HEK293T (cell line): ENCODE measurements at regions not wholly inside any gene's neighbourhood (a gene's known extent, or its start where the extent isn't known, plus 50 kb on each side); places are given as distances from the start of the nearest gene placed in this dataset.

Source experiments
- ARNT ChIP-seq: fragments of 450-650 bp; IDR thresholded peaks from 2 replicates; pipeline ENCODE4 v1.6.1; 2017; ENCODE audit warnings: mild to moderate bottlenecking
- BHLHE40 ChIP-seq: fragments of 450-650 bp; IDR thresholded peaks from 2 replicates; pipeline ENCODE4 v1.6.1; 2016; ENCODE audit warnings: mild to moderate bottlenecking, moderate library complexity, borderline replicate concordance
- CTBP1 ChIP-seq: fragments of 450-650 bp; IDR thresholded peaks from 2 replicates; pipeline ENCODE4 v1.6.1; 2016; ENCODE audit warnings: borderline replicate concordance
- FOXA1 ChIP-seq: fragments of 450-650 bp; IDR thresholded peaks from 2 replicates; pipeline ENCODE4 v1.6.1; 2016; ENCODE audit warnings: mild to moderate bottlenecking
- FOXM1 ChIP-seq: fragments of 450-650 bp; IDR thresholded peaks from 2 replicates; pipeline ENCODE4 v1.6.1; 2017; ENCODE audit warnings: mild to moderate bottlenecking, borderline replicate concordance
- HDGF ChIP-seq: fragments of 450-650 bp; IDR thresholded peaks from 2 replicates; pipeline ENCODE4 v1.6.1; 2017; ENCODE audit warnings: antibody characterized with exemption, borderline replicate concordance
- LEF1 ChIP-seq: fragments of 450-650 bp; IDR thresholded peaks from 2 replicates; pipeline ENCODE4 v1.6.1; 2017; ENCODE audit warnings: mild to moderate bottlenecking, borderline replicate concordance
- SP1 ChIP-seq: fragments of 450-650 bp; IDR thresholded peaks from 2 replicates; pipeline ENCODE4 v1.6.1; 2017
- SUZ12 ChIP-seq: fragments of 450-650 bp; IDR thresholded peaks from 2 replicates; pipeline ENCODE4 v1.6.1; 2016; ENCODE audit warnings: mild to moderate bottlenecking
- TF ChIP-seq, protein P1 (sequence below): fragments of 450-650 bp; IDR thresholded peaks from 2 replicates; pipeline ENCODE4 v1.6.1; 2016

DNA sequence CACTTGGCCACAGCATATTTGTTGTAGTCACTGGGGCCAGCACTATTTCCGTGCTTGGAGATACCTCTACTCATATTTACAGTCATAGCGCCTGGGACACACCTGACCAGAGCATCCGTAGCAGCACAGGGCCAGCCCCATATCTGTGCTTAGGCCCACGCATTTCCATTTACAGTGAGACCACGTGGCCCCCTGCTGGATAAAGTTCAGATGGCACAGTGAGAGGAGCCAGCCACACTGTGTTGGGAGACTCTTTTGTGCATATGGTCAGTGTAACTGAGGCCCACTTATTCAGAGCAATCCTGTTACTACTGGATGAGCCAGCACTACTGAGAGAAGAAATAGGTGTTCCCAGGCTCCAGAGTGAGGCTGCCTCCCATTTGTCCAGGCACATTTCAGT, 455.3 kb downstream of the REEP3 start:
- no peak for TF ChIP-seq HDGF
- no peak for TF ChIP-seq FOXM1
- TF ChIP-seq FOXA1, result no peak
- no peak for TF ChIP-seq BHLHE40
- no peak for TF ChIP-seq LEF1
- no peak for TF ChIP-seq ARNT
- TF ChIP-seq SUZ12, result no peak
- TF ChIP-seq SP1, result no peak
- TF ChIP-seq, protein P1, sequence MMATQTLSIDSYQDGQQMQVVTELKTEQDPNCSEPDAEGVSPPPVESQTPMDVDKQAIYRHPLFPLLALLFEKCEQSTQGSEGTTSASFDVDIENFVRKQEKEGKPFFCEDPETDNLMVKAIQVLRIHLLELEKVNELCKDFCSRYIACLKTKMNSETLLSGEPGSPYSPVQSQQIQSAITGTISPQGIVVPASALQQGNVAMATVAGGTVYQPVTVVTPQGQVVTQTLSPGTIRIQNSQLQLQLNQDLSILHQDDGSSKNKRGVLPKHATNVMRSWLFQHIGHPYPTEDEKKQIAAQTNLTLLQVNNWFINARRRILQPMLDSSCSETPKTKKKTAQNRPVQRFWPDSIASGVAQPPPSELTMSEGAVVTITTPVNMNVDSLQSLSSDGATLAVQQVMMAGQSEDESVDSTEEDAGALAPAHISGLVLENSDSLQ, result no peak
- no peak for TF ChIP-seq CTBP1
